Right lobe of liver (tissue), 4 donors: ENCODE measurements at regions not wholly inside any gene's neighbourhood (a gene's known extent, or its start where the extent isn't known, plus 50 kb on each side); places are given as distances from the start of the nearest gene placed in this dataset.

Experiments used
- POLR2A ChIP-seq: fragments of 450-650 bp; IDR thresholded peaks from one replicate; pipeline ENCODE4 v1.6.1; 2017; ENCODE audit warnings: antibody characterized with exemption, mild to moderate bottlenecking
- TF ChIP-seq, protein P1 (sequence below), 4 donors: fragments of 200-600 bp in 3 of 4; fragments of 450-650 bp in 1 of 4; IDR thresholded peaks; one replicate each; pipeline versions ENCODE4 v1.5.1 to v1.8.0; 2016 to 2022; ENCODE audit warnings: antibody characterized with exemption in 4 of 4, mild to moderate bottlenecking in 2 of 4
- donor health status: DM: no; HTN: no; CAD: no.
- donor health status: DM: no; HTN: no; CAD: no.
- donor health status: DM: no; HTN: yes; CAD: no.

DNA sequence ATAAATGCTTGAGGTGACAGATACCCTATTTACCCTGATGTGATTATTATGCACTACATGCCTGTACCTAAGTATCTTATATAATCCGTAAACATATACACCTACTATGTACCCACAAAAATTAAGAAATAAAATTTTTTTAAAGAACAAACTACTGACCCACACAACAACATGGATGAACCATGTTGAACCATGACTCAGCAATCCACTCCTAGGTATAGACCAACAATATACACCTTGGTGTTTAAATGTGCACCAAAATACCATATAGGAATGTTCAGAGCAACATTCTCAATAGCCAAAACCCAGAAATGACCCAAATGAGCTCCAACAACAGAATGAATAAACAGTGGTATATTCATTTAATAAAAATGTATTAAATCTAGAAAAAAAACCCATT is 245.1 kb downstream of the GXYLT1 start:
- TF ChIP-seq POLR2A = no peak
- TF ChIP-seq, protein P1, sequence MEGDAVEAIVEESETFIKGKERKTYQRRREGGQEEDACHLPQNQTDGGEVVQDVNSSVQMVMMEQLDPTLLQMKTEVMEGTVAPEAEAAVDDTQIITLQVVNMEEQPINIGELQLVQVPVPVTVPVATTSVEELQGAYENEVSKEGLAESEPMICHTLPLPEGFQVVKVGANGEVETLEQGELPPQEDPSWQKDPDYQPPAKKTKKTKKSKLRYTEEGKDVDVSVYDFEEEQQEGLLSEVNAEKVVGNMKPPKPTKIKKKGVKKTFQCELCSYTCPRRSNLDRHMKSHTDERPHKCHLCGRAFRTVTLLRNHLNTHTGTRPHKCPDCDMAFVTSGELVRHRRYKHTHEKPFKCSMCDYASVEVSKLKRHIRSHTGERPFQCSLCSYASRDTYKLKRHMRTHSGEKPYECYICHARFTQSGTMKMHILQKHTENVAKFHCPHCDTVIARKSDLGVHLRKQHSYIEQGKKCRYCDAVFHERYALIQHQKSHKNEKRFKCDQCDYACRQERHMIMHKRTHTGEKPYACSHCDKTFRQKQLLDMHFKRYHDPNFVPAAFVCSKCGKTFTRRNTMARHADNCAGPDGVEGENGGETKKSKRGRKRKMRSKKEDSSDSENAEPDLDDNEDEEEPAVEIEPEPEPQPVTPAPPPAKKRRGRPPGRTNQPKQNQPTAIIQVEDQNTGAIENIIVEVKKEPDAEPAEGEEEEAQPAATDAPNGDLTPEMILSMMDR (IDR thresholded peaks at IDR 0.05) = no peak
